GM19240 (cell line): ENCODE measurements at regions not wholly inside any gene's neighbourhood (a gene's known extent, or its start where the extent isn't known, plus 50 kb on each side); places are given as distances from the start of the nearest gene placed in this dataset.

Experiments used
- DNase-seq: peaks from one replicate; pipeline ENCODE4 v3.0.0; 2011; ENCODE audit warnings: low spot score; ENCODE audit not compliant: insufficient read length

GRCh38 chr2:103942199-103942598, 911.7 kb upstream of the POU3F3 start:
- DNase-seq, result no peak

GRCh38 chr2:103945083-103945482, 908.8 kb upstream of the POU3F3 start:
- DNase-seq, result no peak

- no peak for DNase-seq
Observed at GRCh38 chr2:103959174-103960128, 894.5 kb upstream of the POU3F3 start.

GRCh38 chr2:103960129-103960513, 893.8 kb upstream of the POU3F3 start:
- no peak for DNase-seq

- no peak for DNase-seq
Observed at GRCh38 chr2:103960951-103961350, 893.0 kb upstream of the POU3F3 start.

- DNase-seq, result no peak
Observed at GRCh38 chr2:103961862-103962261, 892.1 kb upstream of the POU3F3 start.

- no peak for DNase-seq
Observed at GRCh38 chr2:103962670-103963069, 891.2 kb upstream of the POU3F3 start.

- no peak for DNase-seq
Observed at GRCh38 chr2:103963146-103963725, 890.7 kb upstream of the POU3F3 start.

- DNase-seq, result no peak
Observed at GRCh38 chr2:103977241-103977640, 876.7 kb upstream of the POU3F3 start.

- DNase-seq, result no peak
Observed at GRCh38 chr2:103977668-103978067, 876.2 kb upstream of the POU3F3 start.

GRCh38 chr2:103980401-103980800, 873.5 kb upstream of the POU3F3 start:
- DNase-seq, result no peak

GRCh38 chr2:103982691-103983090, 871.2 kb upstream of the POU3F3 start:
- DNase-seq, result no peak

GRCh38 chr2:103986001-103986400, 867.9 kb upstream of the POU3F3 start:
- DNase-seq, result no peak

- no peak for DNase-seq
Observed at GRCh38 chr2:103991591-103991990, 862.3 kb upstream of the POU3F3 start.

GRCh38 chr2:104004821-104005220, 849.1 kb upstream of the POU3F3 start:
- DNase-seq, result no peak

- DNase-seq, result no peak
Observed at GRCh38 chr2:104016801-104017200, 837.1 kb upstream of the POU3F3 start.

GRCh38 chr2:104023306-104023705, 830.6 kb upstream of the POU3F3 start:
- no peak for DNase-seq

- DNase-seq, result no peak
Observed at GRCh38 chr2:104023765-104024164, 830.1 kb upstream of the POU3F3 start.

- no peak for DNase-seq
Observed at GRCh38 chr2:104025295-104025694, 828.6 kb upstream of the POU3F3 start.

GRCh38 chr2:104026725-104027124, 827.2 kb upstream of the POU3F3 start:
- DNase-seq, result no peak

GRCh38 chr2:104027321-104027720, 826.6 kb upstream of the POU3F3 start:
- DNase-seq, result no peak

GRCh38 chr2:104028061-104028460, 825.9 kb upstream of the POU3F3 start:
- no peak for DNase-seq

GRCh38 chr2:104033399-104033798, 820.5 kb upstream of the POU3F3 start:
- no peak for DNase-seq
